Esophagus squamous epithelium (tissue), 4 donors: ENCODE measurements at regions not wholly inside any gene's neighbourhood (a gene's known extent, or its start where the extent isn't known, plus 50 kb on each side); places are given as distances from the start of the nearest gene placed in this dataset.

ENCODE experiments used
- CTCF ChIP-seq, 6 experiments: fragments of 450-650 bp in 4 of 6; fragments of 200-600 bp in 2 of 6; sonication (generic) in 2 of 6; IDR thresholded peaks; one replicate each; pipeline ENCODE4 v1.5.1; 2016 to 2019; ENCODE audit warnings: antibody characterized with exemption in 6 of 6, mild to moderate bottlenecking in 4 of 6, moderate library complexity in 4 of 6
- POLR2A ChIP-seq, 4 donors: fragments of 450-650 bp; IDR thresholded peaks; one replicate each; pipeline ENCODE4 v1.6.1; 2017; ENCODE audit warnings: antibody characterized with exemption in 4 of 4, mild to moderate bottlenecking in 4 of 4, moderate library complexity in 3 of 4

DNA sequence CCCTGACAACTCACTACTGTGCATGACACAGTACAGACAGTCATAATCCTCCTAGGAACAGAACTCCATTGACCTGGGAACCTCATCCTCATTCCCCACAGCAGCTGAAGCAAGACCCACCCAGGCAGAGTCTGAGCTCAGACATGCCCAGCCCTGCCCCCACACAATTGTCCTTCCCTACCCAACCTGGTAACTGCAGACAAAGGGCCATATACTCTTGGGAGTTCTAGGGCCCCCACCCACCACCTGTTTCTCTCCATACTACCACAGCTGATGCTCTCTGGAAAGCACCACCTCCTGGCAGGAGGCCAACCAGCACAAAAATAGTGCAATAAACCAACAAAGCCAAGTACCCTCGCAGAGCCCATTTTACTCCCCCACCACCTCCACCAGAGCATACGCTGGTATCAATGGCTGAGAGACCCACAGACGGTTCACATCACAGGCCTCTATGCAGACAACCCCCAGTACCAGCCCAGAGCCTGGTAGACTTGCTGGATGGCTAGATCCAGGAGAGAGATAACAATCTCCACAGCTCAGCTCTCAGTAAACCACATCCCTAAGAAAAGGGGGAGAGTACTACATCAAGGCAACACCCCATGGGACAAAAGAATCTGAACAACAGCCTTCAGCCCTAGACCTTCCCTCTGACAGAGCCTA lies 159.7 kb upstream of the CXADR start:
- TF ChIP-seq CTCF (IDR thresholded peaks at IDR 0.05) (no peak), POLR2A (IDR thresholded peaks at IDR 0.05) (no peak)
